ENCODE measurements at regions not wholly inside any gene's neighbourhood (a gene's known extent, or its start where the extent isn't known, plus 50 kb on each side); places are given as distances from the start of the nearest gene placed in this dataset.

GRCh38 chr16:48444574-48444973 lies 59.4 kb upstream of the SIAH1 start:
- TF ChIP-seq POLR2A (IDR thresholded peaks at IDR 0.05; ENCODE audit: low read depth, low read length), result no peak
- TF ChIP-seq TAF1 (IDR thresholded peaks at IDR 0.05; ENCODE audit: low read depth, low read length), result no peak

Data from GM12891 (cell line).